Midbrain (tissue), 1 donor: ENCODE measurements at regions not wholly inside any gene's neighbourhood (a gene's known extent, or its start where the extent isn't known, plus 50 kb on each side); places are given as distances from the start of the nearest gene placed in this dataset.

ENCODE experiments used
- DNase-seq: peaks from one replicate; lab custom pipeline; 2025; lab: John Stamatoyannopoulos, UW

- DNase-seq: no peak
These were observed 303.9 kb downstream of the CASP12 start for GRCh38 chr11:104594228-104594958.

- DNase-seq: no peak
These were observed 309.3 kb downstream of the CASP12 start for GRCh38 chr11:104588970-104589369.

- no peak for DNase-seq
These were observed 309.8 kb downstream of the CASP12 start for GRCh38 chr11:104588446-104588845.

GRCh38 chr11:104584823-104585222 is 313.4 kb downstream of the CASP12 start:
- DNase-seq: no peak

GRCh38 chr11:104583857-104584256 is 314.4 kb downstream of the CASP12 start:
- DNase-seq: no peak

GRCh38 chr11:104582431-104582830 is 315.8 kb downstream of the CASP12 start:
- no peak for DNase-seq

GRCh38 chr11:104581246-104581980 is 316.8 kb downstream of the CASP12 start:
- no peak for DNase-seq

- no peak for DNase-seq
These were observed 324.7 kb downstream of the CASP12 start for GRCh38 chr11:104573441-104573990.

- no peak for DNase-seq
These were observed 326.0 kb downstream of the CASP12 start for GRCh38 chr11:104572279-104572678.

- DNase-seq: no peak
These were observed 328.1 kb downstream of the CASP12 start for GRCh38 chr11:104570078-104570701.

- DNase-seq: no peak
These were observed 332.7 kb downstream of the CASP12 start for GRCh38 chr11:104565583-104565961.

GRCh38 chr11:104564921-104565582 is 333.2 kb downstream of the CASP12 start:
- DNase-seq: no peak

- DNase-seq: no peak
These were observed 341.5 kb downstream of the CASP12 start for GRCh38 chr11:104556606-104557301.

- DNase-seq: no peak
These were observed 349.2 kb downstream of the CASP12 start for GRCh38 chr11:104549019-104549418.

- no peak for DNase-seq
These were observed 350.1 kb downstream of the CASP12 start for GRCh38 chr11:104547996-104548661.

- no peak for DNase-seq
These were observed 351.8 kb downstream of the CASP12 start for GRCh38 chr11:104546501-104546900.

- DNase-seq: no peak
These were observed 356.6 kb downstream of the CASP12 start for GRCh38 chr11:104541701-104542100.

GRCh38 chr11:104538313-104538712 is 359.9 kb downstream of the CASP12 start:
- no peak for DNase-seq

GRCh38 chr11:104534278-104534677 is 364.0 kb downstream of the CASP12 start:
- DNase-seq: no peak

GRCh38 chr11:104531894-104532293 is 366.4 kb downstream of the CASP12 start:
- DNase-seq: no peak

GRCh38 chr11:104531075-104531474 is 367.1 kb upstream of the PDGFD start:
- DNase-seq: no peak
